ENCODE measurements at regions not wholly inside any gene's neighbourhood (a gene's known extent, or its start where the extent isn't known, plus 50 kb on each side); places are given as distances from the start of the nearest gene placed in this dataset.
A peak's percentile ranks its signal among the peaks of the same experiment; 100 is the strongest.

GRCh38 chr12:116384691-116385485, 107.4 kb upstream of the MED13L start:
- no peak for FAIRE-seq
- BruUV-seq (replicated peaks): no TSS peak
- peaks cover 35% of the 10 kb centered on the region for H3K4me1 ChIP-seq (ENCODE audit: control insufficient read depth, extremely low read depth, insufficient read depth, low read length)
- ChIA-PET POLR2A (interaction anchor here (0.7 kb wide), 1 partner anchor 357 kb away, joined by 7 read pairs; no protein-coding TSS in a partner anchor), CTCF (interaction anchor here (0.7 to 1.4 kb wide), 5 partner anchors 8 to 174 kb away, joined by 3 read pairs; no protein-coding TSS in a partner anchor)
- intact Hi-C loops (cut with micrococcal nuclease) (loop anchor here (5.0 kb wide), 1 partner anchor 243 kb away; no protein-coding TSS in a partner anchor), dilution Hi-C loops (cut with MboI; ENCODE audit: extremely low pct_ligation_motif_present, low sequenced_read_pairs) (no loop called here)
- H3K79me2 ChIP-seq (ENCODE audit: control insufficient read depth, insufficient read depth, low read length): no peaks in the 10 kb centered on the region
- TF ChIP-seq FOS (IDR thresholded peaks at IDR 0.05; ENCODE audit: borderline replicate concordance, insufficient read depth, low read length) (peak; percentile 12), EZH2 (IDR thresholded peaks at IDR 0.05; ENCODE audit: borderline replicate concordance, low read depth, low read length, severe bottlenecking) (no peak)
- no peak overlapping the region for H3K27ac ChIP-seq (ENCODE audit: insufficient read depth, low read depth, low read length)
- DNase-seq (ENCODE audit: low read depth, low spot score): peak; percentile 33
- H3K36me3 ChIP-seq (ENCODE audit: control insufficient read depth in 2 of 2, extremely low read depth in 1 of 2, insufficient read depth in 2 of 2, low read length in 2 of 2): no peaks in the 10 kb centered on the region
- H3K4me3 ChIP-seq (replicated peaks in 1 of 3; ENCODE audit: insufficient read depth in 1 of 3, low read depth in 1 of 3, low read length in 3 of 3): no peak overlapping the region
- H3K4me2 ChIP-seq (ENCODE audit: insufficient read depth, low read length): no peak overlapping the region
- H3K9me1 ChIP-seq (replicated peaks; ENCODE audit: control insufficient read depth, extremely low read depth, insufficient read depth, low read length): no peaks in the 10 kb centered on the region
- no peaks in the 10 kb centered on the region for H3K27me3 ChIP-seq (ENCODE audit: control insufficient read depth in 2 of 2, insufficient read depth in 2 of 2, low read length in 2 of 2)
- no peak overlapping the region for H2AFZ ChIP-seq (ENCODE audit: low read depth, low read length)
- H3K9ac ChIP-seq (replicated peaks; ENCODE audit: extremely low read depth, insufficient read depth, low read length): no peak overlapping the region
- no peaks in the 10 kb centered on the region for H4K20me1 ChIP-seq (replicated peaks; ENCODE audit: control insufficient read depth, extremely low read depth, insufficient read depth, low read length)
- H3K9me3 ChIP-seq (replicated peaks; ENCODE audit: control insufficient read depth, insufficient read depth, low read length): no peaks in the 10 kb centered on the region

- Histone ChIP-seq H3K4me2 (ENCODE audit: insufficient read depth, low read length) (no peak overlapping the region), H3K4me1 (ENCODE audit: control insufficient read depth, extremely low read depth, insufficient read depth, low read length) (peaks cover 40% of the 10 kb centered on the region), H3K27me3 (ENCODE audit: control insufficient read depth in 2 of 2, insufficient read depth in 2 of 2, low read length in 2 of 2) (no peaks in the 10 kb centered on the region), H3K9ac (replicated peaks; ENCODE audit: extremely low read depth, insufficient read depth, low read length) (no peak overlapping the region), H3K27ac (ENCODE audit: insufficient read depth, low read depth, low read length) (no peak overlapping the region), H3K36me3 (ENCODE audit: control insufficient read depth in 2 of 2, extremely low read depth in 1 of 2, insufficient read depth in 2 of 2, low read length in 2 of 2) (no peaks in the 10 kb centered on the region), H3K9me1 (replicated peaks; ENCODE audit: control insufficient read depth, extremely low read depth, insufficient read depth, low read length) (no peaks in the 10 kb centered on the region), H3K4me3 (replicated peaks in 1 of 3; ENCODE audit: insufficient read depth in 1 of 3, low read depth in 1 of 3, low read length in 3 of 3) (no peak overlapping the region), H4K20me1 (replicated peaks; ENCODE audit: control insufficient read depth, extremely low read depth, insufficient read depth, low read length) (no peaks in the 10 kb centered on the region), H3K9me3 (replicated peaks; ENCODE audit: control insufficient read depth, insufficient read depth, low read length) (no peaks in the 10 kb centered on the region), H3K79me2 (ENCODE audit: control insufficient read depth, insufficient read depth, low read length) (no peaks in the 10 kb centered on the region), H2AFZ (ENCODE audit: low read depth, low read length) (peak overlapping the region; percentile 6)
- FAIRE-seq (no peak), DNase-seq (ENCODE audit: low read depth, low spot score) (no peak)
- ChIA-PET CTCF (interaction anchor here (0.7 to 1.4 kb wide), 3 partner anchors 9 to 174 kb away, joined by 3 read pairs; no protein-coding TSS in a partner anchor), POLR2A (interaction anchor here (0.6 kb wide), 1 partner anchor 99 kb away, joined by 3 read pairs; no protein-coding TSS in a partner anchor)
- no peak for TF ChIP-seq MYC (IDR thresholded peaks at IDR 0.05; ENCODE audit: low read depth, low read length)
- TF ChIP-seq POLR2AphosphoS5 (IDR thresholded peaks at IDR 0.05; ENCODE audit: insufficient read depth, low read depth, low read length): no peak
- TF ChIP-seq JUN (IDR thresholded peaks at IDR 0.05; ENCODE audit: borderline replicate concordance, insufficient read depth, insufficient read length, low read depth): no peak
- no peak for TF ChIP-seq FOS (IDR thresholded peaks at IDR 0.05; ENCODE audit: borderline replicate concordance, insufficient read depth, low read length)
- TF ChIP-seq POLR2A (IDR thresholded peaks at IDR 0.05; ENCODE audit: low read depth, low read length): no peak
- no peak for TF ChIP-seq CTCF (IDR thresholded peaks at IDR 0.05; ENCODE audit: extremely low read depth in 1 of 2, insufficient read depth in 1 of 2, low read depth in 1 of 2, low read length in 2 of 2)
- no peak for TF ChIP-seq MAX (IDR thresholded peaks at IDR 0.05; ENCODE audit: insufficient read depth, insufficient read length)
- no peak for TF ChIP-seq EZH2 (IDR thresholded peaks at IDR 0.05; ENCODE audit: borderline replicate concordance, low read depth, low read length, severe bottlenecking)
- TF ChIP-seq GATA2 (IDR thresholded peaks at IDR 0.05; ENCODE audit: insufficient read depth, insufficient read length, low read depth, low read length): no peak
- intact Hi-C loops (cut with micrococcal nuclease) (no loop called here), dilution Hi-C loops (cut with MboI; ENCODE audit: extremely low pct_ligation_motif_present, low sequenced_read_pairs) (no loop called here)
- BruUV-seq (replicated peaks): no TSS peak
Observed at GRCh38 chr12:116385486-116386217, 108.2 kb upstream of the MED13L start.
